IMR-90 (cell line): ENCODE measurements at regions not wholly inside any gene's neighbourhood (a gene's known extent, or its start where the extent isn't known, plus 50 kb on each side); places are given as distances from the start of the nearest gene placed in this dataset.

Experiments
- ATAC-seq: fragments of 200-7000 bp; cut with Tn5 transposase; 2 replicates; pipeline ENCODE4 v1.9.1; 2020; ENCODE audit warnings: low read depth, mild to moderate bottlenecking, moderate library complexity
- BruUV-seq: library from RNA; stranded (reverse); fragments of 400-500 nt; replicated peaks from 2 replicates; lab custom pipeline; 2021; lab: Mats Ljungman, UMichigan
- CTCF ChIA-PET: fragments of 300-600 bp; formaldehyde crosslinking; extraction: SDS; loops from one replicate; lab custom pipeline; 2021; ENCODE audit warnings: antibody characterized with exemption; lab: Yijun Ruan, JAX
- POLR2A ChIA-PET: fragments of 300-600 bp; sonication (Branson Sonifier 250); formaldehyde crosslinking; loops from one replicate; lab custom pipeline; 2022; ENCODE audit warnings: antibody characterized with exemption; ENCODE audit not compliant: unreplicated experiment; lab: Charles Lee
- DNase-seq: peaks from one replicate; pipeline ENCODE4 v3.0.0; 2013
- H2AFZ ChIP-seq: replicated peaks from 2 replicates; pipeline ENCODE3; 2013; ENCODE audit warnings: low read length, mild to moderate bottlenecking; ENCODE audit not compliant: poor library complexity
- H2AK5ac ChIP-seq: 2 replicates; pipeline ENCODE4 v1.6.1; 2013; ENCODE audit warnings: low read depth, low read length, inconsistent platforms
- H2AK9ac ChIP-seq: replicated peaks from 2 replicates; pipeline ENCODE3; 2013; ENCODE audit warnings: mild to moderate bottlenecking, low read depth, low read length, moderate library complexity; ENCODE audit not compliant: poor library complexity
- H2BK120ac ChIP-seq: 2 replicates; pipeline ENCODE4 v1.6.1; 2013; ENCODE audit warnings: low read depth, low read length, inconsistent platforms
- H2BK15ac ChIP-seq: 3 replicates; pipeline ENCODE4 v1.6.1; 2013; ENCODE audit warnings: low read depth, low read length, inconsistent platforms
- H2BK20ac ChIP-seq: 2 replicates; pipeline ENCODE4 v1.6.1; 2013; ENCODE audit warnings: low read depth, mild to moderate bottlenecking, inconsistent platforms, low read length, moderate library complexity
- H2BK5ac ChIP-seq: 2 replicates; pipeline ENCODE4 v1.6.1; 2013; ENCODE audit warnings: mild to moderate bottlenecking, low read depth, low read length, inconsistent platforms; ENCODE audit not compliant: poor library complexity, severe bottlenecking
- H3K14ac ChIP-seq: replicated peaks from 2 replicates; pipeline ENCODE4 v1.6.1; 2013; ENCODE audit warnings: low read depth, low read length, inconsistent platforms
- H3K18ac ChIP-seq: 2 replicates; pipeline ENCODE4 v1.6.1; 2013; ENCODE audit warnings: low read depth, low read length, control low read depth
- H3K23ac ChIP-seq: 2 replicates; pipeline ENCODE4 v1.6.1; 2013; ENCODE audit warnings: low read depth, low read length, inconsistent platforms
- H3K27ac ChIP-seq: 2 replicates; pipeline ENCODE4 v1.5.1; 2013; ENCODE audit warnings: mild to moderate bottlenecking, control low read depth, low read length; ENCODE audit not compliant: insufficient read depth
- H3K27me3 ChIP-seq: 2 replicates; pipeline ENCODE4 v1.6.1; 2013; ENCODE audit warnings: low read length; ENCODE audit not compliant: control insufficient read depth, insufficient read depth
- H3K36me3 ChIP-seq: 2 replicates; pipeline ENCODE4 v1.6.1; 2013; ENCODE audit warnings: low read length, mixed read lengths; ENCODE audit not compliant: control insufficient read depth, insufficient read depth
- H3K4ac ChIP-seq: 2 replicates; pipeline ENCODE4 v1.6.1; 2013; ENCODE audit warnings: low read depth, low read length, inconsistent platforms
- H3K4me1 ChIP-seq: 2 replicates; pipeline ENCODE4 v1.6.1; 2013; ENCODE audit warnings: low read length, mixed read lengths; ENCODE audit not compliant: control insufficient read depth, insufficient read depth
- H3K4me2 ChIP-seq: 2 replicates; pipeline ENCODE4 v1.6.1; 2013; ENCODE audit warnings: low read depth, mild to moderate bottlenecking, control low read depth, low read length, moderate library complexity
- H3K4me3 ChIP-seq: 2 replicates; pipeline ENCODE4 v1.5.1; 2013; ENCODE audit warnings: low read depth, mild to moderate bottlenecking, control low read depth, low read length, moderate library complexity; ENCODE audit not compliant: insufficient read depth
- H3K56ac ChIP-seq: 2 replicates; pipeline ENCODE4 v1.6.1; 2013; ENCODE audit warnings: low read length, inconsistent platforms; ENCODE audit not compliant: insufficient read depth; ENCODE audit errors: extremely low read depth
- H3K79me1 ChIP-seq, 2 experiments: 2 replicates each; pipeline ENCODE4 v1.6.1; 2013; ENCODE audit warnings: low read length in 2 of 2, inconsistent platforms in 1 of 2, low read depth in 1 of 2
- H3K9ac ChIP-seq: 2 replicates; pipeline ENCODE4 v1.6.1; 2013; ENCODE audit warnings: low read depth, low read length, control low read depth
- H3K9me1 ChIP-seq: 2 replicates; pipeline ENCODE4 v1.6.1; 2013; ENCODE audit warnings: low read length, inconsistent platforms; ENCODE audit not compliant: insufficient read depth
- H3K9me3 ChIP-seq: 2 replicates; pipeline ENCODE4 v1.6.1; 2013; ENCODE audit warnings: low read length; ENCODE audit not compliant: control insufficient read depth, insufficient read depth
- H4K20me1 ChIP-seq: 2 replicates; pipeline ENCODE4 v1.6.1; 2013; ENCODE audit warnings: low read length, inconsistent platforms; ENCODE audit not compliant: insufficient read depth
- H4K5ac ChIP-seq: 2 replicates; pipeline ENCODE4 v1.6.1; 2013; ENCODE audit warnings: mild to moderate bottlenecking, low read depth, low read length, control low read depth
- H4K8ac ChIP-seq, 2 experiments: 2 replicates each; pipeline ENCODE4 v1.6.1; 2013; ENCODE audit warnings: low read depth in 2 of 2, low read length in 2 of 2, control low read depth in 1 of 2, inconsistent platforms in 1 of 2
- H4K91ac ChIP-seq: 2 replicates; pipeline ENCODE4 v1.6.1; 2013; ENCODE audit warnings: low read depth, low read length, inconsistent platforms; ENCODE audit not compliant: insufficient read depth
- BHLHE40 ChIP-seq: fragments of 150-350 bp; IDR thresholded peaks from 2 replicates; pipeline ENCODE4 v1.6.1; 2016; ENCODE audit warnings: mild to moderate bottlenecking, low read depth, low read length
- CEBPB ChIP-seq: IDR thresholded peaks from 2 replicates; pipeline ENCODE4 v1.6.1; 2012; ENCODE audit warnings: low read depth, low read length, improper control_type of control experiment
- MXI1 ChIP-seq: IDR thresholded peaks from 2 replicates; pipeline ENCODE4 v1.6.1; 2012; ENCODE audit warnings: low read depth, mild to moderate bottlenecking, low read length, moderate library complexity, borderline replicate concordance
- POLR2A ChIP-seq: IDR thresholded peaks from 2 replicates; pipeline ENCODE4 v1.6.1; 2012; ENCODE audit warnings: mild to moderate bottlenecking, low read depth, low read length
- RFX5 ChIP-seq: IDR thresholded peaks from 2 replicates; pipeline ENCODE4 v1.8.0; 2012; ENCODE audit warnings: low read depth, mild to moderate bottlenecking, low read length, moderate library complexity
- SMC3 ChIP-seq: fragments of 150-350 bp; IDR thresholded peaks from 2 replicates; pipeline ENCODE4 v1.6.1; 2016; ENCODE audit warnings: low read depth, mild to moderate bottlenecking, antibody characterized with exemption, low read length, moderate library complexity
- WGBS, 2 experiments: methylation state at CpG; one replicate each; pipeline versions ENCODE4 v1.1.5 to v1.1.7; 2013; ENCODE audit warnings: missing lambda C conversion rate in 2 of 2; ENCODE audit not compliant: insufficient read length in 1 of 2; ENCODE audit errors: extremely low coverage in 2 of 2; 5-methylcytosine and 5-hydroxymethylcytosine counted together
- dilution Hi-C: fragments of 300-500 bp; cut with HindIII; formaldehyde crosslinking; loops from one replicate; pipeline ENCODE4 v1.14.3; 2018; ENCODE audit warnings: low sequenced_read_pairs; ENCODE audit not compliant: unreplicated experiment
- in situ Hi-C: fragments of 300-500 bp; cut with MboI; formaldehyde crosslinking; loops from 3 replicates; pipeline ENCODE4 v1.14.3; 2019; ENCODE audit warnings: low sequenced_read_pairs, inconsistent platforms, mixed read lengths
- intact Hi-C: fragments of 100-400 bp; cut with micrococcal nuclease; formaldehyde crosslinking; loops from 2 replicates; pipeline ENCODE4 v1.10.0; 2022
- TF ChIP-seq, protein P1 (sequence below): conservative IDR thresholded peaks from 2 replicates; pipeline ENCODE4 v1.5.1; 2012; ENCODE audit warnings: mild to moderate bottlenecking, low read depth, low read length, improper control_type of control experiment
- TF ChIP-seq, protein P2 (sequence below): fragments of 150-350 bp; IDR thresholded peaks from 2 replicates; pipeline ENCODE4 v1.6.1; 2017; ENCODE audit warnings: mild to moderate bottlenecking, antibody characterized with exemption, low read length, low read depth

- in situ Hi-C loops: no loop called here
- CTCF ChIA-PET: no interaction called here
Observed at GRCh38 chr6:15937602-15938001, 191.3 kb upstream of the MYLIP start.

More at GRCh38 chr6:15937602-15938001, 191.3 kb upstream of the MYLIP start:
- Histone ChIP-seq H3K9ac (no peak overlapping the region), H2AK5ac (no peak overlapping the region), H2AK9ac (no peak overlapping the region), H2BK120ac (no peak overlapping the region), H4K5ac (no peak overlapping the region), H3K36me3 (no peaks in the 10 kb centered on the region), H3K9me3 (no peaks in the 10 kb centered on the region), H3K4ac (no peak overlapping the region), H3K23ac (no peak overlapping the region), H3K14ac (no peak overlapping the region), H3K56ac (no peak overlapping the region), H4K8ac (no peak overlapping the region), H2BK5ac (no peak overlapping the region), H3K27me3 (no peaks in the 10 kb centered on the region), H3K9me1 (no peaks in the 10 kb centered on the region), H2AFZ (no peak overlapping the region), H3K27ac (no peak overlapping the region), H3K79me1 (no peaks in the 10 kb centered on the region), H3K4me3 (no peak overlapping the region), H4K91ac (no peak overlapping the region), H2BK15ac (no peak overlapping the region), H2BK20ac (no peak overlapping the region), H3K18ac (no peak overlapping the region), H4K20me1 (no peaks in the 10 kb centered on the region), H3K4me2 (no peak overlapping the region), H3K4me1 (no peaks in the 10 kb centered on the region)
- ATAC-seq (no peak), DNase-seq (no peak)
- POLR2A ChIA-PET: no interaction called here
- WGBS, 2 experiments: 73% methylated on average over 2 of the region's 3 CpGs; no CpG with 5 or more reads in 1 of the 2 experiments
- BruUV-seq: no TSS peak
- dilution Hi-C loops: no loop called here
- intact Hi-C loops: no loop called here
- no peak for TF ChIP-seq BHLHE40
- no peak for TF ChIP-seq CEBPB
- TF ChIP-seq, protein P1, sequence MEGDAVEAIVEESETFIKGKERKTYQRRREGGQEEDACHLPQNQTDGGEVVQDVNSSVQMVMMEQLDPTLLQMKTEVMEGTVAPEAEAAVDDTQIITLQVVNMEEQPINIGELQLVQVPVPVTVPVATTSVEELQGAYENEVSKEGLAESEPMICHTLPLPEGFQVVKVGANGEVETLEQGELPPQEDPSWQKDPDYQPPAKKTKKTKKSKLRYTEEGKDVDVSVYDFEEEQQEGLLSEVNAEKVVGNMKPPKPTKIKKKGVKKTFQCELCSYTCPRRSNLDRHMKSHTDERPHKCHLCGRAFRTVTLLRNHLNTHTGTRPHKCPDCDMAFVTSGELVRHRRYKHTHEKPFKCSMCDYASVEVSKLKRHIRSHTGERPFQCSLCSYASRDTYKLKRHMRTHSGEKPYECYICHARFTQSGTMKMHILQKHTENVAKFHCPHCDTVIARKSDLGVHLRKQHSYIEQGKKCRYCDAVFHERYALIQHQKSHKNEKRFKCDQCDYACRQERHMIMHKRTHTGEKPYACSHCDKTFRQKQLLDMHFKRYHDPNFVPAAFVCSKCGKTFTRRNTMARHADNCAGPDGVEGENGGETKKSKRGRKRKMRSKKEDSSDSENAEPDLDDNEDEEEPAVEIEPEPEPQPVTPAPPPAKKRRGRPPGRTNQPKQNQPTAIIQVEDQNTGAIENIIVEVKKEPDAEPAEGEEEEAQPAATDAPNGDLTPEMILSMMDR: no peak
- TF ChIP-seq, protein P2, sequence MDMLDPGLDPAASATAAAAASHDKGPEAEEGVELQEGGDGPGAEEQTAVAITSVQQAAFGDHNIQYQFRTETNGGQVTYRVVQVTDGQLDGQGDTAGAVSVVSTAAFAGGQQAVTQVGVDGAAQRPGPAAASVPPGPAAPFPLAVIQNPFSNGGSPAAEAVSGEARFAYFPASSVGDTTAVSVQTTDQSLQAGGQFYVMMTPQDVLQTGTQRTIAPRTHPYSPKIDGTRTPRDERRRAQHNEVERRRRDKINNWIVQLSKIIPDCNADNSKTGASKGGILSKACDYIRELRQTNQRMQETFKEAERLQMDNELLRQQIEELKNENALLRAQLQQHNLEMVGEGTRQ: no peak
- TF ChIP-seq POLR2A: no peak
- no peak for TF ChIP-seq RFX5
- TF ChIP-seq MXI1: no peak
- no peak for TF ChIP-seq SMC3
